ENCODE measurements at regions not wholly inside any gene's neighbourhood (a gene's known extent, or its start where the extent isn't known, plus 50 kb on each side); places are given as distances from the start of the nearest gene placed in this dataset.

DNA sequence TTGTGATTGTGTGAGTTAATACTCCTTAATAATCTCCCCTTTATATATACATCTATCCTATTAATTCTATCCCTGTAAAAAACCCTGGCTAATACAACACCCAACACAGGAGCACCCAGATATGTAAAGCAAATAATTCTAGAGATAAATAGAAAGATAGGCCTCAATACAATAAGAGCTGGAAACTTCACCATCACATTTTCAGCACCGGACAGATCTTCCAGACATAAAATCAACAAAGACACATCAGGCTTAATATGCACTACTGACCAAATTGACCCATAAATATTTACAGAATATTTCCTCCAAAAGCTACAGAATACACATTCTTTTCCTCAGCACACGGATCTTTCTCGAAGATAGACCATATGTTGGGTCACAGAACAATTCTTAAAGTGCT, 71.0 kb upstream of the ST8SIA4 start:
- DNase-seq, result no peak

DNA sequence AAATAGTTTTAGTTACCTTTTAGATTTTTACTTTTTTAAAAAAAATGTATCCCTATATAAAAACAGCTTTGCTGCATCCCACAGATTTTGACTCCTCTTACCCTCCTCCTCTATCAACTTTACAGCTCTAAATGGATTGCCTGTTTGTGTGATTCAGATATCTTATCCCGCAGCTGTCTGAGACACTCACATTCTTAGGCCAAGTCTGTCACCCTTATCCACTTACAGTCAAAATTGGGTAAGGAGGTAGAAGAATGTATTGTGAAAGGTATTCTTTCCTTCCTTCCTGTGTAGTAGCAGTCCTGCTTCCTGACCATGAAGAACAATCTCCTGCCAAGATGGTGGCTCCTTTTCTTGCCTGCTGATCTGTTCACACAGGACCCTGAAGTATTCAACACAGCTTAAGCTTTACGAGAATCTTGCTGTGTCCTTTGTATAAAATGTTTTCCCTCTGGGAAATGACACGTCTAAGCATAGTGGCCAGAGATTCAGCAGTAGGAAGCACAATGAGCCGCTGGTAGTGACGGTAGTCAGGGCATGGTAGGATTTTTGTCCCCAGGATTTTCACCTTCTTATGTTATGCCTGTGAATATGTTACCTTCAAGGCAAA, 67.7 kb upstream of the ST8SIA4 start:
- no peak for DNase-seq

DNA sequence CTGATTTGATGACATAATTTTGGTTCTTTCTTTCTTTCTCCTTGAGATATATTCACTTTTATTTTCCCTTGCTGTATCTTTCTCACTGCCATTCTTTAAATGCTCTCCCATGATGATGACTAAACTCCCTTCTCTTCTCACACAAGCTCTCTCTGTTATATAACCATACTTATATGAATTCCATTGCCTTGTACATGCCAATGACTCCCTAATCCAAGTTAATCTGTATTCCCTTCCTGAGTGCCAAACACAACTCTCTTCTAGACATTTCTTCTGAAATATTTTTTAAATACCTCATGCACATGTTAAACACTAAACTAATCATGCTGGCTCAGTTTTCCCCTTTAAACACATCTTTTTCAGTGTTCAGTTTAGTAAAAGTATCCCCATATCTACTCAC, 62.2 kb upstream of the ST8SIA4 start:
- DNase-seq, result no peak
